GM20000 (cell line): ENCODE measurements at regions not wholly inside any gene's neighbourhood (a gene's known extent, or its start where the extent isn't known, plus 50 kb on each side); places are given as distances from the start of the nearest gene placed in this dataset.

ENCODE experiments used
- DNase-seq: peaks from one replicate; pipeline ENCODE4 v3.0.0; 2012; ENCODE audit warnings: low spot score
- CTCF ChIP-seq: IDR thresholded peaks from 2 replicates; pipeline ENCODE4 v1.5.1; 2012; ENCODE audit warnings: mild to moderate bottlenecking, control low read depth; ENCODE audit errors: extremely low read depth, missing control alignments

DNA sequence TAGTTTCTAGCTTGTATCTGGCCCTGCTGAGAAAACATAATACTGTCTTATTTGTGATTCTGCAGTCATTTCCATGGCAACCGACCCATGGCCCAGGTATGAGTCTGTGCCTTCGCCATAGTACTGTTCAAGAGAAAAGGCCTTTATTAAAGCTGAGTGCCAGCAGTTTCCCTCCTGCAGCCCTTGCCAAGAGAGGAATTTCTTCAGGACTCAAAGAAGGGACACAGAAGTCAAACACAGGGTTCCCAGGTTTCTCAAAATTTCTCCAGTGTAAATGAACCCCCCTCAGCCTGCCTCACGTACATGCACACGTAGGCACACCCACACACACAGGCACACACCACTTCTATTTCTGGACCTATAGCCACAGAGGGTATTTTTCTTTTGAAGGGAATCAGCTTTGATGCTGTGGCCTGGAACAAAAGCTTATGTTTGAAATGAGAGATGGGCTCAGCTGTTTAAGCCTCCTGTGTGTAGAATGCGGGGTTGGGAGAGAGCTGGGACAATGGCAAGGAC, 269.2 kb downstream of the PDCD6IP start:
- DNase-seq: no peak
- no peak for TF ChIP-seq CTCF

DNA sequence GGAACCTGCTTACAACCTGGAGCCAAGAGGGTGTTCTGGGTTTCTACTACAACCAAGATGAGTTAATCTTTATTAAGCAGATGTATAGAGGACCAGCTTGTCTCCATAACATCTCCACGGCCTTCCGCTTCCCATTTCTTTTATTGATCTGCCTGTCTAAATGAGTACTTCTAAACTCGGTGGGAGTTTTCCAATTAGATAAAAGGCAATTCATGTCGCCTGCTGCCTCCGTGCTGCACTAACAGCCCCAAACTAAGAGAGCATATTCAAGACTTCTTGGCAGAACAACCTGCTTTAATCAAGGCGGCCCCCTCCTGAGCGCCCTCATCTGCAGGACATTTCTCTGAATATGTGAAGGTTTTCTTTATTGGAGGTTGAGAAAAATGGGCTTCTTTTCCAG, 270.1 kb downstream of the PDCD6IP start:
- DNase-seq: no peak
- TF ChIP-seq CTCF: no peak

GRCh38 chr3:34070831-34071585, 272.6 kb downstream of the PDCD6IP start:
- no peak for DNase-seq

GRCh38 chr3:34072297-34072696, 273.9 kb downstream of the PDCD6IP start:
- DNase-seq: no peak
- TF ChIP-seq CTCF: no peak

More at GRCh38 chr3:34070831-34071585, 272.6 kb downstream of the PDCD6IP start:
- TF ChIP-seq CTCF: no peak

GRCh38 chr3:34073111-34073510, 274.7 kb downstream of the PDCD6IP start:
- no peak for TF ChIP-seq CTCF
- no peak for DNase-seq

- TF ChIP-seq CTCF: no peak
- DNase-seq: no peak
Observed at GRCh38 chr3:34073961-34074360, 275.5 kb downstream of the PDCD6IP start.

DNA sequence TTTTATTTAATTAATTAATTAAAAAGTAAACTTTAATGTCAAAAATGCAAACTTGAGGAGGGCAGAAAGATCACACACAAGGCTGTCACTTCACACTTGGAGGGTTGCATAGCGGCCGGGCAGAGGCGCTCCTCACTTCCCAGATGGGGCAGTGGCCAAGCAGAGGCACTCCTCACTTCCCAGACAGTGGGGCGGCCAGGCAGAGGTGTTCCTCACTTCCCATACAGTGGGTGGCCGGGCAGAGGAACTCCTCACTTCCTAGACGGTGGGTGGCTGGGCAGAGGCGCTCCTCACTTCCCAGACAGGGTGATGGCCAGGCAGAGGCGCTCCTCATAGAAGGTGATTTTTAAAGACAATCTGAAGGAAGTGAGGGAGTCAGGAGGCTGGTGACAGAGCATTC, 277.5 kb downstream of the PDCD6IP start:
- DNase-seq: no peak
- no peak for TF ChIP-seq CTCF
